ENCODE measurements at regions not wholly inside any gene's neighbourhood (a gene's known extent, or its start where the extent isn't known, plus 50 kb on each side); places are given as distances from the start of the nearest gene placed in this dataset.

GRCh38 chr3:69532547-69533224, 146.8 kb upstream of the FRMD4B start:
- H3K27ac ChIP-seq = no peak overlapping the region
- TF ChIP-seq CTCF (conservative IDR thresholded peaks at IDR 0.05) = no peak

- H3K27ac ChIP-seq = no peak overlapping the region
- TF ChIP-seq CTCF (conservative IDR thresholded peaks at IDR 0.05) = no peak
Observed at GRCh38 chr3:69531576-69532546, 146.0 kb upstream of the FRMD4B start.

GRCh38 chr3:69530554-69530953, 144.7 kb upstream of the FRMD4B start:
- no peak overlapping the region for H3K27ac ChIP-seq
- TF ChIP-seq CTCF (conservative IDR thresholded peaks at IDR 0.05) = no peak

- no peak for TF ChIP-seq CTCF (conservative IDR thresholded peaks at IDR 0.05)
- H3K27ac ChIP-seq = no peak overlapping the region
Observed at GRCh38 chr3:69527498-69527897, 141.6 kb upstream of the FRMD4B start.

- no peak overlapping the region for H3K27ac ChIP-seq
- TF ChIP-seq CTCF (conservative IDR thresholded peaks at IDR 0.05) = no peak
Observed at GRCh38 chr3:69524816-69525215, 138.9 kb upstream of the FRMD4B start.

- no peak for TF ChIP-seq CTCF (conservative IDR thresholded peaks at IDR 0.05)
- no peak overlapping the region for H3K27ac ChIP-seq
Observed at GRCh38 chr3:69521286-69521685, 135.4 kb upstream of the FRMD4B start.

GRCh38 chr3:69511361-69511760, 125.5 kb upstream of the FRMD4B start:
- no peak overlapping the region for H3K27ac ChIP-seq
- TF ChIP-seq CTCF (conservative IDR thresholded peaks at IDR 0.05) = no peak

Measured in VCaP (cell line).